ENCODE measurements at regions not wholly inside any gene's neighbourhood (a gene's known extent, or its start where the extent isn't known, plus 50 kb on each side); places are given as distances from the start of the nearest gene placed in this dataset.

DNA sequence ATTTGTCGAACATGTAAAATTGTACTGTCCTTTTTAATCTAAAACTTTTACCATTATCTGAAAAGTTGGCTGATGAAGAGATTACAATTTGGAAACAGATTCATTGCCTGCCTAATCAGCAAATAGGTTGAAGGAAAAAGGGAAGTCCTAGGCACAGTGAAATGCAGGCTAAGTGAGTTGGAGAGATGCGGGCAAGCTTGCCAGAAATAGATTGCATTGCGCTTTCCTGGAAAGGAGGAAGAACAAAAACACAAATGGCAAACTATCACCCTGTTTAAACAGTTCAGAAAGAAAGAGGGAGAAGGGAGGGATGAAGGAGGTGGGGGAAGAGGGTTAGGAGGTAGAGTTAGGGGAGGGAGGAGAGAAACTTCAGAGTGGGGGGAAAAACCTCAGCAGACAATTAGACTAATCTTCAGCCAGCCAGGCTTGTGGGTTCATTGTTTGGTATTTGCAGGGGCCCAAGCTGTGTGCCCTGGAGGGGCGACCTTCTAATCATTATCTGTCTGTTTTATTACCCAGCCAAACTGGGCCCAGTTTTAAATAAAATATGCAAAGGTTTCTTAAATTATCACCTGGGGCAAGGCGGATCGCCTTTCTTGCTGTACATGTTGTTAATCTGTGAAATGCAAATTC is 465.2 kb downstream of the TFAP2B start:
- Histone ChIP-seq H4K20me1 (ENCODE audit: control insufficient read depth, insufficient read depth, low read depth, low read length) (no peaks in the 10 kb centered on the region), H3K27me3 (ENCODE audit: control insufficient read depth, low read length) (no peaks in the 10 kb centered on the region), H3F3A (ENCODE audit: control insufficient read depth, insufficient read depth) (no peaks in the 10 kb centered on the region), H3K4me3 (ENCODE audit: low read length) (no peak overlapping the region), H3K4me1 (ENCODE audit: control insufficient read depth, low read length) (no peaks in the 10 kb centered on the region), H3K36me3 (ENCODE audit: control insufficient read depth, low read length) (no peaks in the 10 kb centered on the region), H3K4me2 (ENCODE audit: low read length) (no peak overlapping the region), H3K9me3 (ENCODE audit: control insufficient read depth, insufficient read depth, low read length) (no peaks in the 10 kb centered on the region), H3K79me2 (ENCODE audit: control insufficient read depth, low read length) (no peaks in the 10 kb centered on the region), H3K9me2 (replicated peaks; ENCODE audit: control insufficient read depth, low read length) (no peaks in the 10 kb centered on the region), H3K27ac (ENCODE audit: low read depth, low read length) (no peak overlapping the region)
- TF ChIP-seq EZH2phosphoT487 (IDR thresholded peaks at IDR 0.05; ENCODE audit: borderline replicate concordance, low read length) = no peak
- TF ChIP-seq, protein P1, sequence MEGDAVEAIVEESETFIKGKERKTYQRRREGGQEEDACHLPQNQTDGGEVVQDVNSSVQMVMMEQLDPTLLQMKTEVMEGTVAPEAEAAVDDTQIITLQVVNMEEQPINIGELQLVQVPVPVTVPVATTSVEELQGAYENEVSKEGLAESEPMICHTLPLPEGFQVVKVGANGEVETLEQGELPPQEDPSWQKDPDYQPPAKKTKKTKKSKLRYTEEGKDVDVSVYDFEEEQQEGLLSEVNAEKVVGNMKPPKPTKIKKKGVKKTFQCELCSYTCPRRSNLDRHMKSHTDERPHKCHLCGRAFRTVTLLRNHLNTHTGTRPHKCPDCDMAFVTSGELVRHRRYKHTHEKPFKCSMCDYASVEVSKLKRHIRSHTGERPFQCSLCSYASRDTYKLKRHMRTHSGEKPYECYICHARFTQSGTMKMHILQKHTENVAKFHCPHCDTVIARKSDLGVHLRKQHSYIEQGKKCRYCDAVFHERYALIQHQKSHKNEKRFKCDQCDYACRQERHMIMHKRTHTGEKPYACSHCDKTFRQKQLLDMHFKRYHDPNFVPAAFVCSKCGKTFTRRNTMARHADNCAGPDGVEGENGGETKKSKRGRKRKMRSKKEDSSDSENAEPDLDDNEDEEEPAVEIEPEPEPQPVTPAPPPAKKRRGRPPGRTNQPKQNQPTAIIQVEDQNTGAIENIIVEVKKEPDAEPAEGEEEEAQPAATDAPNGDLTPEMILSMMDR (IDR thresholded peaks at IDR 0.05; ENCODE audit: low read depth, low read length, poor library complexity, severe bottlenecking) = no peak

DNA sequence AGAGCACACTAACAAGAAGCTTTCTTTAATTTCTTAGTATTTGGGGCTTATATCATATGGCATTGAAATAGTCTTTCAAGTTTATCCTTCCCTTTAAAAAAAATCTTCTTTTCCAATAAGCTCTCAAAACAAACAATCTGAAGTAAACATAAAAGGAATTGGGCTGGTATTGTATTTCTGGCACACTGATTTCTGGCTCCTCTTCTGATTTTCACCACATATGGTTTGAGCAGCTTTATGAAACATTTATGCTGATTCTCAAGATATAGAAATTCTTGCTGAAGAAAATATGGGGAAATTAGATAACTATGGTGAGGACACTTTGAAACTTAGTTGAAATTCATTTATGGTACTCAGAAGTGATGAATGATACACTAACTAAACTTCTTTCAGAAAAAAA is 467.2 kb downstream of the TFAP2B start:
- Histone ChIP-seq H3K9me3 (ENCODE audit: control insufficient read depth, insufficient read depth, low read length) (no peaks in the 10 kb centered on the region), H4K20me1 (ENCODE audit: control insufficient read depth, insufficient read depth, low read depth, low read length) (no peaks in the 10 kb centered on the region), H3K36me3 (ENCODE audit: control insufficient read depth, low read length) (no peaks in the 10 kb centered on the region), H3K27me3 (ENCODE audit: control insufficient read depth, low read length) (no peaks in the 10 kb centered on the region), H3K4me1 (ENCODE audit: control insufficient read depth, low read length) (no peaks in the 10 kb centered on the region), H3K27ac (ENCODE audit: low read depth, low read length) (no peak overlapping the region), H3K79me2 (ENCODE audit: control insufficient read depth, low read length) (no peaks in the 10 kb centered on the region), H3F3A (ENCODE audit: control insufficient read depth, insufficient read depth) (no peaks in the 10 kb centered on the region), H3K9me2 (replicated peaks; ENCODE audit: control insufficient read depth, low read length) (no peaks in the 10 kb centered on the region), H3K4me2 (ENCODE audit: low read length) (no peak overlapping the region), H3K4me3 (ENCODE audit: low read length) (no peak overlapping the region)
- no peak for TF ChIP-seq EZH2phosphoT487 (IDR thresholded peaks at IDR 0.05; ENCODE audit: borderline replicate concordance, low read length)
- TF ChIP-seq, protein P1 (IDR thresholded peaks at IDR 0.05; ENCODE audit: low read depth, low read length, poor library complexity, severe bottlenecking) = no peak

DNA sequence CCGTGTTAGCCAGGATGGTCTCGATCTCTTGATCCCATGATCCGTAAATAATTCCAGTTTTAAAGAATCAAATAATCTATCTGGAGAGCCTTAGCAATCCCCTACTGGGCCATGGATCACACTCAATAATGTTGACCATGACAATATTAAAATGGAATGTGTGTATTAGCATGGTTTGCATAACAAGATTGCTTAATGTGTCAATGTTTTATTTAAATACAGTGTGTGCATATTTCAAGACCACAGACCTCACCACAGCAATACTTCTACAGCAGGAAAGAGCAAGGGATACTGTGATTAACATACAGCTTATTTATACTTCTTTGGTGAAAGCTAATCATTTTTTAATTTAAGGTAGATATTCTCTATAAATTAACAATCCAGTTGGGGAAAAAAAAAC is 470.4 kb downstream of the TFAP2B start:
- Histone ChIP-seq H3K9me3 (ENCODE audit: control insufficient read depth, insufficient read depth, low read length) (no peaks in the 10 kb centered on the region), H3K27me3 (ENCODE audit: control insufficient read depth, low read length) (no peaks in the 10 kb centered on the region), H3K9me2 (replicated peaks; ENCODE audit: control insufficient read depth, low read length) (no peaks in the 10 kb centered on the region), H3K79me2 (ENCODE audit: control insufficient read depth, low read length) (no peaks in the 10 kb centered on the region), H3K4me3 (ENCODE audit: low read length) (no peak overlapping the region), H3F3A (ENCODE audit: control insufficient read depth, insufficient read depth) (no peaks in the 10 kb centered on the region), H3K36me3 (ENCODE audit: control insufficient read depth, low read length) (no peaks in the 10 kb centered on the region), H4K20me1 (ENCODE audit: control insufficient read depth, insufficient read depth, low read depth, low read length) (no peaks in the 10 kb centered on the region), H3K27ac (ENCODE audit: low read depth, low read length) (no peak overlapping the region), H3K4me2 (ENCODE audit: low read length) (no peak overlapping the region), H3K4me1 (ENCODE audit: control insufficient read depth, low read length) (no peaks in the 10 kb centered on the region)
- TF ChIP-seq EZH2phosphoT487 (IDR thresholded peaks at IDR 0.05; ENCODE audit: borderline replicate concordance, low read length) = no peak
- TF ChIP-seq, protein P1 (IDR thresholded peaks at IDR 0.05; ENCODE audit: low read depth, low read length, poor library complexity, severe bottlenecking) = no peak
